Neural crest cell (in vitro differentiated cells): ENCODE measurements at regions not wholly inside any gene's neighbourhood (a gene's known extent, or its start where the extent isn't known, plus 50 kb on each side); places are given as distances from the start of the nearest gene placed in this dataset.
A peak's percentile ranks its signal among the peaks of the same experiment; 100 is the strongest.
"Not testable (repeated sequence)": the region's sequence is repeated elsewhere in the genome, so short reads cannot be mapped to it uniquely, and the experiment has no call there.

Source experiments
- DNase-seq: peaks from one replicate; pipeline ENCODE4 v3.0.0; 2021; ENCODE audit warnings: low read depth, mixed read lengths, low spot score
- H3K27ac Mint-ChIP-seq: one replicate; pipeline ENCODE4 v1.8.0; 2021; ENCODE audit warnings: mild to moderate bottlenecking, mixed read lengths; ENCODE audit not compliant: unreplicated experiment
- H3K27me3 Mint-ChIP-seq: 2 replicates; pipeline ENCODE4 v1.8.0; 2021; ENCODE audit warnings: low read depth, mild to moderate bottlenecking, mixed read lengths
- H3K36me3 Mint-ChIP-seq: 2 replicates; pipeline ENCODE4 v1.8.0; 2021; ENCODE audit warnings: low read depth, mild to moderate bottlenecking, mixed read lengths
- H3K4me1 Mint-ChIP-seq: 2 replicates; pipeline ENCODE4 v1.8.0; 2021; ENCODE audit warnings: mixed read lengths
- H3K4me3 Mint-ChIP-seq: one replicate; pipeline ENCODE4 v1.8.0; 2021; ENCODE audit warnings: mild to moderate bottlenecking, mixed read lengths
- H3K9me3 Mint-ChIP-seq: 2 replicates; pipeline ENCODE4 v1.8.0; 2021; ENCODE audit warnings: mixed read lengths
- TF ChIP-seq, protein P1 (sequence below): fragments of 200-600 bp; sonication (generic); conservative IDR thresholded peaks from 2 replicates; pipeline ENCODE4 v1.5.0; 2021; ENCODE audit warnings: antibody characterized with exemption, mild to moderate bottlenecking

DNA sequence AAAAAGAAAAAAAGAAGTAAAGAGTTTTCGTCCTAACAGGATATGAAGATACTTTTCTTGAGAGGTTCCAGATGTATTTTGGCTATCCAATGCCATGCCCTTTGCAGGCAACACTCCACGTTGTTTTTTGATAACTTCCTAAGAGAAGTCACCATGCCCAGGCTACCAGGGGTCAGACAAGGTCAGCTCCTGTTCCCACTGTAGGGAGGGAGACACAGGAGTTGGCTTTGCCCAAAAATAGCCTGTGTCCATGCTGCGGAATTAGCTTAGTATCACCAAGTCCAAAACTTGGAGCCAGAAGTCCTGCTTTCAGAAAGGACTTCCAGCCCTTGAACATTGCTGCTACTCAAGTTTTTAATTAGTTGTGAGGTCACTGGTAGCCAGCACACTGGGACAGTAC is 62.1 kb upstream of the NRIP1 start:
- Mint-ChIP-seq H3K27ac (no peak overlapping the region), H3K36me3 (peaks cover 4% of the 10 kb centered on the region), H3K9me3 (peaks cover 5% of the 10 kb centered on the region), H3K27me3 (no peaks in the 10 kb centered on the region), H3K4me1 (peaks cover 29% of the 10 kb centered on the region), H3K4me3 (no peak overlapping the region)
- TF ChIP-seq, protein P1, sequence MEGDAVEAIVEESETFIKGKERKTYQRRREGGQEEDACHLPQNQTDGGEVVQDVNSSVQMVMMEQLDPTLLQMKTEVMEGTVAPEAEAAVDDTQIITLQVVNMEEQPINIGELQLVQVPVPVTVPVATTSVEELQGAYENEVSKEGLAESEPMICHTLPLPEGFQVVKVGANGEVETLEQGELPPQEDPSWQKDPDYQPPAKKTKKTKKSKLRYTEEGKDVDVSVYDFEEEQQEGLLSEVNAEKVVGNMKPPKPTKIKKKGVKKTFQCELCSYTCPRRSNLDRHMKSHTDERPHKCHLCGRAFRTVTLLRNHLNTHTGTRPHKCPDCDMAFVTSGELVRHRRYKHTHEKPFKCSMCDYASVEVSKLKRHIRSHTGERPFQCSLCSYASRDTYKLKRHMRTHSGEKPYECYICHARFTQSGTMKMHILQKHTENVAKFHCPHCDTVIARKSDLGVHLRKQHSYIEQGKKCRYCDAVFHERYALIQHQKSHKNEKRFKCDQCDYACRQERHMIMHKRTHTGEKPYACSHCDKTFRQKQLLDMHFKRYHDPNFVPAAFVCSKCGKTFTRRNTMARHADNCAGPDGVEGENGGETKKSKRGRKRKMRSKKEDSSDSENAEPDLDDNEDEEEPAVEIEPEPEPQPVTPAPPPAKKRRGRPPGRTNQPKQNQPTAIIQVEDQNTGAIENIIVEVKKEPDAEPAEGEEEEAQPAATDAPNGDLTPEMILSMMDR = no peak
- DNase-seq = no peak

- peaks cover 7% of the 10 kb centered on the region for H3K9me3 Mint-ChIP-seq
- TF ChIP-seq, protein P1 = no peak
- peaks cover 26% of the 10 kb centered on the region for H3K4me1 Mint-ChIP-seq
- H3K27me3 Mint-ChIP-seq = no peaks in the 10 kb centered on the region
- H3K27ac Mint-ChIP-seq = no peak overlapping the region
- no peak overlapping the region for H3K4me3 Mint-ChIP-seq
- peaks cover 5% of the 10 kb centered on the region for H3K36me3 Mint-ChIP-seq
- no peak for DNase-seq
Measured at GRCh38 chr21:15127437-15127836, 62.6 kb upstream of the NRIP1 start.

DNA sequence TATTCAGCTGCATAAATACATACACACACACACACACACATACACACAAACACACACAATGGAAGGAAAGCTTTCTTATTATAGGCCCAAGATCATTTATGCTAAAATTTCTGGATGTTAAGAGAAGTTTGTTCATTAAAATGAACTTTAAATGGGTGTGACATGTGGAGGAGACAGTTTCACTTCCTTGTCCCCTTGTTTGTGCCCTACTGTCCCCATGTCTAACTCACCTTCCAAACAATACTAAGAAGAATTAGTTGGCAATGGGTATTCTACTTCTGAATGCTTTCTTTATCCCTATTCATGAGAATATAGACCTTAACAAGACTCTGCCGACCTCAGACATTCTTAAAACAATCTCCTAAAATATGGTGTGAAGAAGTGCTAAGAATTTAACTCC is 63.5 kb upstream of the NRIP1 start:
- peaks cover 11% of the 10 kb centered on the region for H3K9me3 Mint-ChIP-seq
- no peak overlapping the region for H3K4me3 Mint-ChIP-seq
- H3K36me3 Mint-ChIP-seq = peaks cover 8% of the 10 kb centered on the region
- TF ChIP-seq, protein P1 = no peak
- no peaks in the 10 kb centered on the region for H3K27me3 Mint-ChIP-seq
- H3K27ac Mint-ChIP-seq = no peak overlapping the region
- no peak for DNase-seq
- H3K4me1 Mint-ChIP-seq = peaks cover 28% of the 10 kb centered on the region

GRCh38 chr21:15128714-15129113 is 63.9 kb upstream of the NRIP1 start:
- Mint-ChIP-seq H3K4me1 (peaks cover 28% of the 10 kb centered on the region), H3K9me3 (peaks cover 11% of the 10 kb centered on the region)
- H3K4me3 Mint-ChIP-seq, H3K36me3 Mint-ChIP-seq, H3K27ac Mint-ChIP-seq, H3K27me3 Mint-ChIP-seq, DNase-seq: not testable (repeated sequence)

- Mint-ChIP-seq H3K27ac (peak overlapping the region; percentile 76), H3K4me3 (no peak overlapping the region)
Measured at GRCh38 chr21:15130326-15130725, 65.5 kb upstream of the NRIP1 start.

GRCh38 chr21:15130751-15131150 is 66.0 kb upstream of the NRIP1 start:
- TF ChIP-seq, protein P1 = no peak
- H3K36me3 Mint-ChIP-seq = peaks cover 8% of the 10 kb centered on the region
- H3K27me3 Mint-ChIP-seq = no peaks in the 10 kb centered on the region
- peaks cover 21% of the 10 kb centered on the region for H3K4me1 Mint-ChIP-seq
- peaks cover 11% of the 10 kb centered on the region for H3K9me3 Mint-ChIP-seq
- no peak overlapping the region for H3K27ac Mint-ChIP-seq
- no peak for DNase-seq
- no peak overlapping the region for H3K4me3 Mint-ChIP-seq

More at GRCh38 chr21:15130326-15130725, 65.5 kb upstream of the NRIP1 start:
- DNase-seq = no peak
- H3K36me3 Mint-ChIP-seq = peaks cover 8% of the 10 kb centered on the region
- peaks cover 21% of the 10 kb centered on the region for H3K4me1 Mint-ChIP-seq
- H3K27me3 Mint-ChIP-seq = no peaks in the 10 kb centered on the region
- peaks cover 11% of the 10 kb centered on the region for H3K9me3 Mint-ChIP-seq
- TF ChIP-seq, protein P1 = no peak
